ENCODE measurements at regions not wholly inside any gene's neighbourhood (a gene's known extent, or its start where the extent isn't known, plus 50 kb on each side); places are given as distances from the start of the nearest gene placed in this dataset.

DNA sequence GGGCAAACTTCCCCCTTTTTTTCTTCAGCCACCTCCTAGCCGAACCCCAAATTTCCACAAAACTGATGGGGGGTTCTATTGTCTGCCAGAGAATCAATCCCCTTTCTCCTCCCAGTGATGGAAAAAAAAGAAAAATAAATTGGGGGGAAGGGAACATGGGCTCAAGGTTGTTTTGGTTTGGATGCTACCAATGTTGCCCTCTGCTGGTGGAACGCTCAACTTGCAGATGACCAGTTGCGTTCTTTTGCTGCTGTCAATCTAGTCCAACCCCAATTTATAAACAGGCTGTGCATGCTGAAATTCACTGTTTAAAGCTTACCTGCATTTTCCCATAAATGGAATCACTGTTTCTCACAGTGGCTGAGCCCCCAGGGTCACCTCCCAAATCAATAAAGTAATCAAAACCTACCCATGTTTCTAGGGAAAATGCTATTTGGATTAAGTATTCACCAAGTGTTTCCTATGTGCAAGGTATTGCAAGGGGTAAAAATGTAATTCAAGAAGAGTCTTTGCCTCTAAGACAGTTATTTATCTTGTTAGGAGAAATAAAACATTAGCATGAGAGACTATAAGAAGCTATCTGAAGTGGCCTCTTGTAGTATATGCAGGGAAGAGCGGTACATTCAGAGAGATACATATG is 116.7 kb upstream of the TMEM164 start (continued):
- TF ChIP-seq POU2F2 (IDR thresholded peaks at IDR 0.05; ENCODE audit: borderline replicate concordance, low read depth, low read length) (no peak), SREBF2 (IDR thresholded peaks at IDR 0.05; ENCODE audit: low read length) (no peak), TCF7 (IDR thresholded peaks at IDR 0.05; ENCODE audit: borderline replicate concordance) (no peak), TBL1XR1 (IDR thresholded peaks at IDR 0.05; ENCODE audit: low read depth, low read length) (no peak), ETV6 (conservative IDR thresholded peaks at IDR 0.05 in 1 of 2, IDR thresholded peaks at IDR 0.05 in 1 of 2; ENCODE audit: borderline replicate concordance in 1 of 2, low read depth in 1 of 2) (no peak), STAT3 (IDR thresholded peaks at IDR 0.05; ENCODE audit: low read depth, low read length) (no peak), BACH1 (IDR thresholded peaks at IDR 0.05; ENCODE audit: borderline replicate concordance) (no peak), ZZZ3 (IDR thresholded peaks at IDR 0.05; ENCODE audit: control insufficient read depth, insufficient read length, low read depth) (no peak), CBX5 (IDR thresholded peaks at IDR 0.05; ENCODE audit: low read depth) (no peak), ZNF384 (IDR thresholded peaks at IDR 0.05; ENCODE audit: borderline replicate concordance, low read depth, low read length) (peak; percentile 54; the same call in 1 of the 2 replicates), RBBP5 (conservative IDR thresholded peaks at IDR 0.05) (no peak), RFX5 (IDR thresholded peaks at IDR 0.05; ENCODE audit: low read depth, low read length) (no peak), TAF1 (IDR thresholded peaks at IDR 0.05; ENCODE audit: borderline replicate concordance, low read depth, low read length) (no peak), LARP7 (IDR thresholded peaks at IDR 0.05) (no peak), MXI1 (IDR thresholded peaks at IDR 0.05; ENCODE audit: low read depth, low read length) (no peak), CHD4 (IDR thresholded peaks at IDR 0.05) (no peak), ZSCAN29 (IDR thresholded peaks at IDR 0.05) (no peak)
- TF ChIP-seq, protein P1, sequence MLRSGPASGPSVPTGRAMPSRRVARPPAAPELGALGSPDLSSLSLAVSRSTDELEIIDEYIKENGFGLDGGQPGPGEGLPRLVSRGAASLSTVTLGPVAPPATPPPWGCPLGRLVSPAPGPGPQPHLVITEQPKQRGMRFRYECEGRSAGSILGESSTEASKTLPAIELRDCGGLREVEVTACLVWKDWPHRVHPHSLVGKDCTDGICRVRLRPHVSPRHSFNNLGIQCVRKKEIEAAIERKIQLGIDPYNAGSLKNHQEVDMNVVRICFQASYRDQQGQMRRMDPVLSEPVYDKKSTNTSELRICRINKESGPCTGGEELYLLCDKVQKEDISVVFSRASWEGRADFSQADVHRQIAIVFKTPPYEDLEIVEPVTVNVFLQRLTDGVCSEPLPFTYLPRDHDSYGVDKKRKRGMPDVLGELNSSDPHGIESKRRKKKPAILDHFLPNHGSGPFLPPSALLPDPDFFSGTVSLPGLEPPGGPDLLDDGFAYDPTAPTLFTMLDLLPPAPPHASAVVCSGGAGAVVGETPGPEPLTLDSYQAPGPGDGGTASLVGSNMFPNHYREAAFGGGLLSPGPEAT (IDR thresholded peaks at IDR 0.05; ENCODE audit: low read depth), result no peak
- TF ChIP-seq, protein P2, sequence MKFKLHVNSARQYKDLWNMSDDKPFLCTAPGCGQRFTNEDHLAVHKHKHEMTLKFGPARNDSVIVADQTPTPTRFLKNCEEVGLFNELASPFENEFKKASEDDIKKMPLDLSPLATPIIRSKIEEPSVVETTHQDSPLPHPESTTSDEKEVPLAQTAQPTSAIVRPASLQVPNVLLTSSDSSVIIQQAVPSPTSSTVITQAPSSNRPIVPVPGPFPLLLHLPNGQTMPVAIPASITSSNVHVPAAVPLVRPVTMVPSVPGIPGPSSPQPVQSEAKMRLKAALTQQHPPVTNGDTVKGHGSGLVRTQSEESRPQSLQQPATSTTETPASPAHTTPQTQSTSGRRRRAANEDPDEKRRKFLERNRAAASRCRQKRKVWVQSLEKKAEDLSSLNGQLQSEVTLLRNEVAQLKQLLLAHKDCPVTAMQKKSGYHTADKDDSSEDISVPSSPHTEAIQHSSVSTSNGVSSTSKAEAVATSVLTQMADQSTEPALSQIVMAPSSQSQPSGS (IDR thresholded peaks at IDR 0.05; ENCODE audit: low read length), result no peak
- TF ChIP-seq, protein P3, sequence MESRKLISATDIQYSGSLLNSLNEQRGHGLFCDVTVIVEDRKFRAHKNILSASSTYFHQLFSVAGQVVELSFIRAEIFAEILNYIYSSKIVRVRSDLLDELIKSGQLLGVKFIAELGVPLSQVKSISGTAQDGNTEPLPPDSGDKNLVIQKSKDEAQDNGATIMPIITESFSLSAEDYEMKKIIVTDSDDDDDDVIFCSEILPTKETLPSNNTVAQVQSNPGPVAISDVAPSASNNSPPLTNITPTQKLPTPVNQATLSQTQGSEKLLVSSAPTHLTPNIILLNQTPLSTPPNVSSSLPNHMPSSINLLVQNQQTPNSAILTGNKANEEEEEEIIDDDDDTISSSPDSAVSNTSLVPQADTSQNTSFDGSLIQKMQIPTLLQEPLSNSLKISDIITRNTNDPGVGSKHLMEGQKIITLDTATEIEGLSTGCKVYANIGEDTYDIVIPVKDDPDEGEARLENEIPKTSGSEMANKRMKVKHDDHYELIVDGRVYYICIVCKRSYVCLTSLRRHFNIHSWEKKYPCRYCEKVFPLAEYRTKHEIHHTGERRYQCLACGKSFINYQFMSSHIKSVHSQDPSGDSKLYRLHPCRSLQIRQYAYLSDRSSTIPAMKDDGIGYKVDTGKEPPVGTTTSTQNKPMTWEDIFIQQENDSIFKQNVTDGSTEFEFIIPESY (IDR thresholded peaks at IDR 0.05), result no peak
- TF ChIP-seq, protein P4, sequence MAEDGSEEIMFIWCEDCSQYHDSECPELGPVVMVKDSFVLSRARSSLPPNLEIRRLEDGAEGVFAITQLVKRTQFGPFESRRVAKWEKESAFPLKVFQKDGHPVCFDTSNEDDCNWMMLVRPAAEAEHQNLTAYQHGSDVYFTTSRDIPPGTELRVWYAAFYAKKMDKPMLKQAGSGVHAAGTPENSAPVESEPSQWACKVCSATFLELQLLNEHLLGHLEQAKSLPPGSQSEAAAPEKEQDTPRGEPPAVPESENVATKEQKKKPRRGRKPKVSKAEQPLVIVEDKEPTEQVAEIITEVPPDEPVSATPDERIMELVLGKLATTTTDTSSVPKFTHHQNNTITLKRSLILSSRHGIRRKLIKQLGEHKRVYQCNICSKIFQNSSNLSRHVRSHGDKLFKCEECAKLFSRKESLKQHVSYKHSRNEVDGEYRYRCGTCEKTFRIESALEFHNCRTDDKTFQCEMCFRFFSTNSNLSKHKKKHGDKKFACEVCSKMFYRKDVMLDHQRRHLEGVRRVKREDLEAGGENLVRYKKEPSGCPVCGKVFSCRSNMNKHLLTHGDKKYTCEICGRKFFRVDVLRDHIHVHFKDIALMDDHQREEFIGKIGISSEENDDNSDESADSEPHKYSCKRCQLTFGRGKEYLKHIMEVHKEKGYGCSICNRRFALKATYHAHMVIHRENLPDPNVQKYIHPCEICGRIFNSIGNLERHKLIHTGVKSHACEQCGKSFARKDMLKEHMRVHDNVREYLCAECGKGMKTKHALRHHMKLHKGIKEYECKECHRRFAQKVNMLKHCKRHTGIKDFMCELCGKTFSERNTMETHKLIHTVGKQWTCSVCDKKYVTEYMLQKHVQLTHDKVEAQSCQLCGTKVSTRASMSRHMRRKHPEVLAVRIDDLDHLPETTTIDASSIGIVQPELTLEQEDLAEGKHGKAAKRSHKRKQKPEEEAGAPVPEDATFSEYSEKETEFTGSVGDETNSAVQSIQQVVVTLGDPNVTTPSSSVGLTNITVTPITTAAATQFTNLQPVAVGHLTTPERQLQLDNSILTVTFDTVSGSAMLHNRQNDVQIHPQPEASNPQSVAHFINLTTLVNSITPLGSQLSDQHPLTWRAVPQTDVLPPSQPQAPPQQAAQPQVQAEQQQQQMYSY (CRISPR knock-in tag; IDR thresholded peaks at IDR 0.05), result no peak
